SK-N-SH (cell line): ENCODE measurements at regions not wholly inside any gene's neighbourhood (a gene's known extent, or its start where the extent isn't known, plus 50 kb on each side); places are given as distances from the start of the nearest gene placed in this dataset.

Experiments used
- CTCF ChIA-PET: fragments of 300-600, 350-600 bp; formaldehyde crosslinking; extraction: SDS; loops from one replicate; lab custom pipeline; 2021; lab: Yijun Ruan, JAX
- POLR2A ChIA-PET: fragments of 350-600 bp; sonication (Branson Sonifier 250); formaldehyde crosslinking; extraction: SDS; loops from one replicate; lab custom pipeline; 2020; ENCODE audit warnings: antibody characterized with exemption, inconsistent platforms; lab: Yijun Ruan, JAX
- DNase-seq: peaks from one replicate; pipeline ENCODE4 v3.0.0; 2012
- H2AFZ ChIP-seq: fragments of 200-600 bp; sonication (generic); 2 replicates; pipeline ENCODE4 v1.8.1; 2016; ENCODE audit warnings: antibody characterized with exemption, mild to moderate bottlenecking, low read depth
- H3F3A ChIP-seq: fragments of 200-600 bp; sonication (generic); replicated peaks from 2 replicates; pipeline ENCODE3; 2016; ENCODE audit warnings: antibody characterized with exemption, mild to moderate bottlenecking; ENCODE audit not compliant: insufficient read depth
- H3K27ac ChIP-seq, 2 experiments: fragments of 200-500 bp in 1 of 2; fragments of 200-600 bp in 1 of 2; sonication (Bioruptor generic) in 1 of 2; sonication (generic), shearing (Covaris generic) in 1 of 2; 2 replicates each; pipeline versions ENCODE4 v1.5.1 to v1.6.1; 2014 to 2016; ENCODE audit warnings: low read depth in 2 of 2, inconsistent platforms in 1 of 2, low read length in 1 of 2, mild to moderate bottlenecking in 1 of 2, mixed read lengths in 1 of 2
- H3K27me3 ChIP-seq: fragments of 200-600 bp; sonication (generic), shearing (Covaris generic); 2 replicates; pipeline ENCODE4 v1.6.1; 2016; ENCODE audit warnings: mixed run types; ENCODE audit not compliant: insufficient read depth
- H3K36me3 ChIP-seq, 2 experiments: fragments of 200-500 bp in 1 of 2; fragments of 200-600 bp in 1 of 2; sonication (Bioruptor generic) in 1 of 2; sonication (generic) in 1 of 2; replicated peaks in 1 of 2; 2 replicates each; pipeline versions ENCODE3 to v1.5.1; 2014 to 2016; ENCODE audit warnings: low read length in 1 of 2, mild to moderate bottlenecking in 1 of 2; ENCODE audit not compliant: insufficient read depth in 2 of 2, control insufficient read depth in 1 of 2
- H3K4me1 ChIP-seq, 2 experiments: fragments of 200-500 bp in 1 of 2; fragments of 200-600 bp in 1 of 2; sonication (Bioruptor generic) in 1 of 2; sonication (generic), shearing (Covaris generic) in 1 of 2; 2 replicates each; pipeline versions ENCODE4 v1.5.1 to v1.6.1; 2014 to 2016; ENCODE audit warnings: low read depth in 1 of 2, low read length in 1 of 2, mixed run types in 1 of 2; ENCODE audit not compliant: insufficient read depth in 2 of 2, control insufficient read depth in 1 of 2
- H3K4me2 ChIP-seq: fragments of 200-600 bp; sonication (generic), shearing (Covaris generic); 2 replicates; pipeline ENCODE4 v1.6.1; 2017; ENCODE audit warnings: mixed run types
- H3K4me3 ChIP-seq, 2 experiments: fragments of 200-500 bp in 1 of 2; fragments of 200-600 bp in 1 of 2; sonication (Bioruptor generic) in 1 of 2; sonication (generic), shearing (Covaris generic) in 1 of 2; 2 replicates each; pipeline versions ENCODE4 v1.5.1 to v1.8.1; 2014 to 2016; ENCODE audit warnings: low read depth in 2 of 2, inconsistent platforms in 1 of 2, low read length in 1 of 2, mild to moderate bottlenecking in 1 of 2, mixed read lengths in 1 of 2, moderate library complexity in 1 of 2
- H3K79me2 ChIP-seq: fragments of 200-600 bp; sonication (generic); 2 replicates; pipeline ENCODE4 v1.8.1; 2017; ENCODE audit warnings: mild to moderate bottlenecking; ENCODE audit not compliant: insufficient read depth
- H3K9ac ChIP-seq: fragments of 200-600 bp; sonication (generic); 2 replicates; pipeline ENCODE4 v1.6.1; 2017; ENCODE audit warnings: mixed run types
- H3K9me2 ChIP-seq: fragments of 200-600 bp; sonication (generic); 2 replicates; pipeline ENCODE4 v1.6.1; 2017; ENCODE audit warnings: mixed run types
- H3K9me3 ChIP-seq: fragments of 200-600 bp; sonication (generic); 2 replicates; pipeline ENCODE4 v1.6.1; 2017; ENCODE audit warnings: mixed run types, mild to moderate bottlenecking, moderate library complexity
- H4K20me1 ChIP-seq: fragments of 200-600 bp; sonication (generic); 2 replicates; pipeline ENCODE4 v1.6.1; 2017; ENCODE audit warnings: mild to moderate bottlenecking, mixed run types; ENCODE audit not compliant: insufficient read depth
- FOSL2 ChIP-seq: IDR thresholded peaks from 2 replicates; pipeline ENCODE4 v1.4.0; 2012; ENCODE audit warnings: low read depth, mild to moderate bottlenecking, moderate library complexity, borderline replicate concordance
- FOXJ3 ChIP-seq: sonication (generic); formaldehyde crosslinking; IDR thresholded peaks from 2 replicates; pipeline ENCODE4 v1.5.1; 2020; ENCODE audit warnings: mild to moderate bottlenecking, missing genetic modification reagents
- MXI1 ChIP-seq: IDR thresholded peaks from 2 replicates; pipeline ENCODE4 v1.6.1; 2012; ENCODE audit warnings: mild to moderate bottlenecking, low read depth, low read length, improper control_type of control experiment
- NRF1 ChIP-seq: IDR thresholded peaks from 2 replicates; pipeline ENCODE4 v1.6.1; 2012; ENCODE audit warnings: low read depth, mild to moderate bottlenecking, low read length
- RXRA ChIP-seq: IDR thresholded peaks from 2 replicates; pipeline ENCODE4 v1.4.0; 2012; ENCODE audit warnings: low read depth, mild to moderate bottlenecking, borderline replicate concordance
- SIN3A ChIP-seq: IDR thresholded peaks from 2 replicates; pipeline ENCODE4 v1.6.1; 2012; ENCODE audit warnings: low read depth, mild to moderate bottlenecking, low read length, moderate library complexity, borderline replicate concordance
- YY1 ChIP-seq: IDR thresholded peaks from 2 replicates; pipeline ENCODE4 v1.4.0; 2012; ENCODE audit warnings: low read depth, mild to moderate bottlenecking
- ZBTB33 ChIP-seq: IDR thresholded peaks from 2 replicates; pipeline ENCODE4 v1.4.0; 2012; ENCODE audit warnings: low read depth, borderline replicate concordance
- WGBS: methylation state at CpG from one replicate; pipeline ENCODE4 v1.1.6; 2017; ENCODE audit warnings: low lambda C conversion rate; 5-methylcytosine and 5-hydroxymethylcytosine counted together
- TF ChIP-seq, protein P1 (sequence below): fragments of 150-350 bp; IDR thresholded peaks from 2 replicates; pipeline ENCODE4 v1.6.1; 2017; ENCODE audit warnings: antibody characterized with exemption, low read length, low read depth, borderline replicate concordance
- TF ChIP-seq, protein P2 (sequence below): fragments of 200-600 bp; sonication (generic); IDR thresholded peaks from 2 replicates; pipeline ENCODE4 v1.6.1; 2017; ENCODE audit warnings: antibody characterized with exemption, mild to moderate bottlenecking, moderate library complexity
- TF ChIP-seq, protein P3 (sequence below): IDR thresholded peaks from 2 replicates; pipeline ENCODE4 v1.6.1; 2012; ENCODE audit warnings: mild to moderate bottlenecking, low read depth, low read length, moderate library complexity
- TF ChIP-seq, protein P4 (sequence below): fragments of 150-350 bp; IDR thresholded peaks from 2 replicates; pipeline ENCODE4 v1.6.1; 2016; ENCODE audit warnings: mild to moderate bottlenecking, low read depth, low read length

- CTCF ChIA-PET, result no interaction called here
- Histone ChIP-seq H4K20me1 (no peaks in the 10 kb centered on the region), H3K9me2 (no peaks in the 10 kb centered on the region), H3K4me3 (no peak overlapping the region), H2AFZ (no peak overlapping the region), H3F3A (no peaks in the 10 kb centered on the region), H3K9me3 (no peaks in the 10 kb centered on the region), H3K9ac (no peak overlapping the region), H3K79me2 (no peaks in the 10 kb centered on the region), H3K4me1 (no peaks in the 10 kb centered on the region), H3K27me3 (no peaks in the 10 kb centered on the region; the same call in 1 of the 2 replicates), H3K4me2 (no peak overlapping the region), H3K36me3 (no peaks in the 10 kb centered on the region), H3K27ac (no peak overlapping the region)
- DNase-seq, result no peak
- WGBS, result 3% methylated on average over 5 of the region's 11 CpGs
- POLR2A ChIA-PET, result no interaction called here
- TF ChIP-seq NRF1 (no peak), SIN3A (no peak), MXI1 (no peak), FOXJ3 (CRISPR knock-in tag) (no peak), RXRA (no peak), YY1 (no peak), FOSL2 (no peak), ZBTB33 (no peak)
- TF ChIP-seq, protein P1, sequence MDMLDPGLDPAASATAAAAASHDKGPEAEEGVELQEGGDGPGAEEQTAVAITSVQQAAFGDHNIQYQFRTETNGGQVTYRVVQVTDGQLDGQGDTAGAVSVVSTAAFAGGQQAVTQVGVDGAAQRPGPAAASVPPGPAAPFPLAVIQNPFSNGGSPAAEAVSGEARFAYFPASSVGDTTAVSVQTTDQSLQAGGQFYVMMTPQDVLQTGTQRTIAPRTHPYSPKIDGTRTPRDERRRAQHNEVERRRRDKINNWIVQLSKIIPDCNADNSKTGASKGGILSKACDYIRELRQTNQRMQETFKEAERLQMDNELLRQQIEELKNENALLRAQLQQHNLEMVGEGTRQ, result no peak
- TF ChIP-seq, protein P2, sequence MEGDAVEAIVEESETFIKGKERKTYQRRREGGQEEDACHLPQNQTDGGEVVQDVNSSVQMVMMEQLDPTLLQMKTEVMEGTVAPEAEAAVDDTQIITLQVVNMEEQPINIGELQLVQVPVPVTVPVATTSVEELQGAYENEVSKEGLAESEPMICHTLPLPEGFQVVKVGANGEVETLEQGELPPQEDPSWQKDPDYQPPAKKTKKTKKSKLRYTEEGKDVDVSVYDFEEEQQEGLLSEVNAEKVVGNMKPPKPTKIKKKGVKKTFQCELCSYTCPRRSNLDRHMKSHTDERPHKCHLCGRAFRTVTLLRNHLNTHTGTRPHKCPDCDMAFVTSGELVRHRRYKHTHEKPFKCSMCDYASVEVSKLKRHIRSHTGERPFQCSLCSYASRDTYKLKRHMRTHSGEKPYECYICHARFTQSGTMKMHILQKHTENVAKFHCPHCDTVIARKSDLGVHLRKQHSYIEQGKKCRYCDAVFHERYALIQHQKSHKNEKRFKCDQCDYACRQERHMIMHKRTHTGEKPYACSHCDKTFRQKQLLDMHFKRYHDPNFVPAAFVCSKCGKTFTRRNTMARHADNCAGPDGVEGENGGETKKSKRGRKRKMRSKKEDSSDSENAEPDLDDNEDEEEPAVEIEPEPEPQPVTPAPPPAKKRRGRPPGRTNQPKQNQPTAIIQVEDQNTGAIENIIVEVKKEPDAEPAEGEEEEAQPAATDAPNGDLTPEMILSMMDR, result no peak
- TF ChIP-seq, protein P3, sequence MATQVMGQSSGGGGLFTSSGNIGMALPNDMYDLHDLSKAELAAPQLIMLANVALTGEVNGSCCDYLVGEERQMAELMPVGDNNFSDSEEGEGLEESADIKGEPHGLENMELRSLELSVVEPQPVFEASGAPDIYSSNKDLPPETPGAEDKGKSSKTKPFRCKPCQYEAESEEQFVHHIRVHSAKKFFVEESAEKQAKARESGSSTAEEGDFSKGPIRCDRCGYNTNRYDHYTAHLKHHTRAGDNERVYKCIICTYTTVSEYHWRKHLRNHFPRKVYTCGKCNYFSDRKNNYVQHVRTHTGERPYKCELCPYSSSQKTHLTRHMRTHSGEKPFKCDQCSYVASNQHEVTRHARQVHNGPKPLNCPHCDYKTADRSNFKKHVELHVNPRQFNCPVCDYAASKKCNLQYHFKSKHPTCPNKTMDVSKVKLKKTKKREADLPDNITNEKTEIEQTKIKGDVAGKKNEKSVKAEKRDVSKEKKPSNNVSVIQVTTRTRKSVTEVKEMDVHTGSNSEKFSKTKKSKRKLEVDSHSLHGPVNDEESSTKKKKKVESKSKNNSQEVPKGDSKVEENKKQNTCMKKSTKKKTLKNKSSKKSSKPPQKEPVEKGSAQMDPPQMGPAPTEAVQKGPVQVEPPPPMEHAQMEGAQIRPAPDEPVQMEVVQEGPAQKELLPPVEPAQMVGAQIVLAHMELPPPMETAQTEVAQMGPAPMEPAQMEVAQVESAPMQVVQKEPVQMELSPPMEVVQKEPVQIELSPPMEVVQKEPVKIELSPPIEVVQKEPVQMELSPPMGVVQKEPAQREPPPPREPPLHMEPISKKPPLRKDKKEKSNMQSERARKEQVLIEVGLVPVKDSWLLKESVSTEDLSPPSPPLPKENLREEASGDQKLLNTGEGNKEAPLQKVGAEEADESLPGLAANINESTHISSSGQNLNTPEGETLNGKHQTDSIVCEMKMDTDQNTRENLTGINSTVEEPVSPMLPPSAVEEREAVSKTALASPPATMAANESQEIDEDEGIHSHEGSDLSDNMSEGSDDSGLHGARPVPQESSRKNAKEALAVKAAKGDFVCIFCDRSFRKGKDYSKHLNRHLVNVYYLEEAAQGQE, result no peak
- TF ChIP-seq, protein P4, sequence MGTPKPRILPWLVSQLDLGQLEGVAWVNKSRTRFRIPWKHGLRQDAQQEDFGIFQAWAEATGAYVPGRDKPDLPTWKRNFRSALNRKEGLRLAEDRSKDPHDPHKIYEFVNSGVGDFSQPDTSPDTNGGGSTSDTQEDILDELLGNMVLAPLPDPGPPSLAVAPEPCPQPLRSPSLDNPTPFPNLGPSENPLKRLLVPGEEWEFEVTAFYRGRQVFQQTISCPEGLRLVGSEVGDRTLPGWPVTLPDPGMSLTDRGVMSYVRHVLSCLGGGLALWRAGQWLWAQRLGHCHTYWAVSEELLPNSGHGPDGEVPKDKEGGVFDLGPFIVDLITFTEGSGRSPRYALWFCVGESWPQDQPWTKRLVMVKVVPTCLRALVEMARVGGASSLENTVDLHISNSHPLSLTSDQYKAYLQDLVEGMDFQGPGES, result no peak
Measured at GRCh38 chr5:2324788-2325187, 426.7 kb downstream of the IRX2 start.
